RKO (cell line): ENCODE measurements at regions not wholly inside any gene's neighbourhood (a gene's known extent, or its start where the extent isn't known, plus 50 kb on each side); places are given as distances from the start of the nearest gene placed in this dataset.
A peak's percentile ranks its signal among the peaks of the same experiment; 100 is the strongest.

ENCODE experiments used
- DNase-seq: peaks from one replicate; pipeline ENCODE4 v3.0.0-alpha.2; 2016; ENCODE audit warnings: low spot score

DNA sequence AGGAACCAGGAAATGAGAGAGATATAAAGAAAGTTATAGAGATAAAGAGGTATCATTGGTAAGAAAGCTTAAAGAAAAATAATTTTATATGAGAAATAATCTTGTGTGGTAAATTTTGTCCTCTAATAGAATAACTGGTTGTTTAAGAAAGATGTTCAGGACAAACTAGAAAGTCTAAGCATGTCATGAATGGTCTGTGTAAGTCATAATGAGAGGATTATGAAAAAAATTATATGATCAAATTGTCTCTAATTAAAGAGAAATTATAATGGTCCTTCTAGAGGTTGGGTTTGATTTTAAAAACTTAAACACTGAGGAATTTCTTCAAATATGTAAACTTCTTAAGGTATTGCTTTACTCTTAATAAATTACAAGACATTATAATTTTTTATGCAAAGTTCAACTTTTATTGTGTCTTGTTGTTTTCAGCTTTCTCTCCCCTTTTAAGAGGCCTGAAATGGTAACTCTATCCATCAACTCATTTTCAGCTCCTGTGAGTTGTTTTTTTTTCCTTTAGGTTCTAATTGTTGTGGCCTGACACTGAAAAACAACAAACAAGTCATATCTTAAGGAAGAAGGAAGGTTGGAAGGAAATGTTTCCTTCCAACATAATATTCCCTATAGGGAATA is 88.2 kb upstream of the CNOT2 start:
- peak; percentile 45 for DNase-seq

DNA sequence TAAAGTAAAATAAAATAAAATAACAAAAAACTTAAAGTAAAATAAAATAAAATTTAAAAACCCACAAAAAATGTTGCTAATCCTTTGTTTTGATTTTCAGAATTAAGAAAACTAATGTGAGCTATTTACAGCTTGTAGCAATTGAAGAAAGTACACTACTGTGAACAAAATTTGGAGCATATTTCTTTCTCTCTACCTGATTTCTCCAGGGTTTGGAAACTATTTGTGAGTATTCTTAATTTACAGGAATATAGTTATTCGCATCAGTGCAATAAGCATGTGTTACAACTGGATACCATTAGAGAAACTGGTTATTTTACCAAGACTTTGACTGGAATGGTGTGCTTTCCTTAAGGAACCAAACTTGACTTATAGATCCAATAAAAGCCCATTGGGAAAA is 86.1 kb upstream of the CNOT2 start:
- no peak for DNase-seq

DNA sequence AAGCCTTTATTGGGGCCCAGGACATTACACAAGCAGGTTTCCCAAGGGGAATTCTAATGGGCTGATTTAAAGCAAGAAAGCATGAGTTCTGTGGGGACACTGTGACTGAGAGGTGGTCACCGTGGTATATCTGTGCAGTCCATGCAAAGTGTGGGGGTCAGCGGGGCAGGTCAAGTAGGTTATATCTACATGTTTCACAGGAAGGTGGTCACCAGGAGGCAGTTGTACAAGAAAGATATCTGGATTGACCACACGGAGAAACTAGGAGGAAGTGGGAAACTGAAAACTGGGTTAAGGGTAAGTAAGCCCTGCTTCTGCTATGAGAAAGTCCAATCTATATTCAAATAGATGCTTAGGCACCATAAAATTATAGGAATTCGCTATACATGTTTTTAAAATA is 77.8 kb upstream of the CNOT2 start:
- no peak for DNase-seq

DNA sequence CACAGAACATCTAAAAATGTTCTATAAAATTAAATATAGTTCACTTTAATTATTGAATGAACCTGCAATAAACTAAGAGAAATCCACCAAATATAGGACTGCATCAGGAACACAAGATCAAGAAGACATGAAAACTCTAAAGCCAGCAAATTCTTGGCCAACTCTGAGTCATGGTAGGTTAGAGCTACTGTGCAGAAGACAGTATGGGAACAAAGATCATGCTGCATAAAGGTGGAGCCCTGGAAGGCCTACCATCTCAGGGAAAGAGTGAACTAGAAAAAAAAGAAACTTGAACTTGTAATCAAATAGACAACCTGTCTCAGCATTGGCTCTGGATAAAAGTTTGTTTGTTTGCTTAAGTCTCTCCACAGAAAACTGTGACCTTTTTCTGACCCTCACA is 66.9 kb upstream of the CNOT2 start:
- DNase-seq: no peak

DNA sequence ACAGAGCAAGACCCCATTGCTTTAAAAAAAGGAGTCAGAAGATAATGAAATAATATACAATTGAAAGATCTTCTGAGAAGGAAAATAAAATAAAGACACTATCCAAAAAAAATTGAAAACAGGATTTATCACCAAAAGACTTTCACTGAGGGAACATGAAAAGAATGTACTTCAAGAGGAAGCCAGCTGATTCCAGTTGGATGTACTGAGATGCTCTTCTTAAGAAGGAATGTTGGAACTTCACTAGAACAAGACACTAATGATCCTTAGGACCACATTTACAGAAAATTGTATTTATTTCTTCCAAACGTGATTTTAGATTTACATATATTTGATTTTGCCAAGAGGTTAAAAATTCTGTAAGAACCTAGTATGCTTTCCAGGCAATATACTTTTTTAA is 65.6 kb upstream of the CNOT2 start:
- DNase-seq: no peak

DNA sequence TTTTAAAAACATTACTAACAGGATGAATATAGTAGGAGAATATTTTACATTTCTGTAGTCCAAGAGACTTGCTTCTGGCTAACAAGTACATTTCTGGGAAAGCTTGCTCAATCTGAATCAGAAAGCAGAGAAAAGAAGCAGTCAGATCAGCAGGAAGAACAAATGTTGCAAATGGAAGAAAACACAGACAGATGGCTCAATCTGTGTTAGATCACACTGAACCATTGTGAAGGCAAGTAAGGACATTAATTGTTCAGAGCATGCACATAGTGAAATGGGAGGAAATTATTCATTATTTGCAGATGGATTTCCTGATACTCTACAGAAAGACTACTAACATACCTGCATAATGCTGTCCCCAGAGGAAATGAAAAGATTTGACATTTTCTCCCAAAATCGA is 65.2 kb upstream of the CNOT2 start:
- no peak for DNase-seq

DNA sequence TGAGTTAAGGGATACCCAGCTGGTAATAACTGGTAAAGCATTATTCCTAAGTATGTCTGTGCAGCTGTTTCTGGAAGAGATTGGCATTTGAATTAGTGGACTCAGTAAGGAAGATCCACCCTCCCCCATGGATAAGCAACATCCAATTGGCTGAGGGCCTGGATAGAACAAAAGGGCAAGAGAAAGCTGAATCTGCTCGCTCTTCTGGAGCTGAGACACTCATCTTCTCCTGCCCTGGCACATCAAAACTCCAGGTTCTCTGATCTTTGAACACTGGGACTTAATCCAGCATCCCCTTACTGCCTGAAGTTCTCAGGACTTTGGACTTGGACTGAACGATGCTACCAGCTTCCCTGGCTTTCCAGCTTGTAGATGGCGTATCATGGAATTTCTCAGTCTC is 63.1 kb upstream of the CNOT2 start:
- DNase-seq: no peak

DNA sequence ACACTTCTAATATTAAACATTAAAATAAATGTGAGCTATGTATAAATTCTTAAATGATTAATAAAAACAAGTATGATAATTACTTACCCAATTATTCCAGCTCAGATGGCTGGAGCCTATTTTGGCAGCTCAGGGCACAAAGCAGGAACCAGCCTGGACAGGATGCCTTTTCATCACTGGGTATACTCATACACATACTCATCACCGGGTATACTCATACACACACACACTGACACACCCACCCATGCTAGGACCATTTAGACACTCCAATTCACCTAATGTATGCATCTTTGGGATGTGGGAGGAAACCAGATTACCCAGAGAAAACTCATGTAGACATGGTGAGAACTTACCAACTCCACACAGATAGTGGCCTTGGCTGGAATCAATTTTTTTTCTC is 57.9 kb upstream of the CNOT2 start:
- DNase-seq: peak; percentile 76

DNA sequence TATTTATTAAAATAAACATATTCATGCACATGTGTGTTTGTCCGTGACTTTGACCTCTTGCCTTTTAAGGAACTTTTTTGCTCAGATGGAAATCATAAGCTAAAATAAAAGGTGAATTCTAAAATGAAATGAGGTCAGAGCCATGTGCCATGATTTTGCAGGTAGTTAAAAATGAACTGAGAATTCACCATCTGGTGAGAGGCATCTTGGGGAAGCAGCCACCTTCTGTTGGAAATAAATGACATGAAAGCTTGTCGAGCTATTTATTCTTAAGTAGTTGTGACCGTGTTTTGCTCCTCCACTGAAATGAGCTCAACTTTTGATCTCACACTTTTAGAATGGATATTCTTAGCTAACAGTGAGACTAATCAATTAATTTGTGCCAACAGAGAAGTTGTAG is 56.8 kb upstream of the CNOT2 start:
- DNase-seq: no peak

DNA sequence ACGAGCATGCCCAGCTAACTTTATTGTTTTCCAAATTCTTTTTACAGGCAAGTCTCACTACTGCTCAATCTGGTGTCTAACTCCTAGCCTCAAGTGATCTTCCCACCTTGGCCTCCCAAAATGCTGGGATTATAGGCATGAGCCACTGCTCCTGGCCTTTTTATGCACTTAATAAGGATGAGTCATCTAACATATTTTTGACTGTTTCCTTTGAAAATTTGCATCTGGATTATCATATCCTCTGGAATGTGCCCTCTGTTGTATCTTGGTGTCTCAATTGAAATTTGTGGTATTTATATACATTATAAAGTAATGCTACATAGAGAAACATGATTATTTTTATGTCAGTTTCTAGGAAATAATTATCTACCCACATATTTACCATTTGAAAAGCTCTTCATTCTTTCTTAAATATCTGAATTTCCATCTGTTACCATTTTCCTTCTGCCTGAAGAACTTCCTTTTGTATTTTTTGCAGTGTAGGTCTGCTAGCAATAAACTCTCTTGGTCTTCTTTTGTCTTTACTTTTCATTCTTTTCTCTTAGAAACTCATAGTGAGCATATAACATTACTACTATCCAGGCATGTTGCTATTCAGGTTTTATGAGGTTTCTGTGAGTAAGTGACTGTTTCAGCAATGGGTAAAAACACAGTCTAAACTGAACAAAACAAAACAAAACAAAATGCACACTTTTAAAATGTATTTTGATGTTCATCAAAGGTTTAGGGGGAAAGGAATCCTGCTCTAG is 52.8 kb upstream of the CNOT2 start:
- peak; percentile 33 for DNase-seq
